HepG2 (cell line): ENCODE measurements at regions not wholly inside any gene's neighbourhood (a gene's known extent, or its start where the extent isn't known, plus 50 kb on each side); places are given as distances from the start of the nearest gene placed in this dataset.
"Not testable (repeated sequence)": the region's sequence is repeated elsewhere in the genome, so short reads cannot be mapped to it uniquely, and the experiment has no call there.

Experiments
- CREB1 ChIP-seq, 2 experiments: fragments of 450-650 bp in 1 of 2; IDR thresholded peaks; 2 replicates each; pipeline ENCODE4 v1.6.1; 2016 to 2017; ENCODE audit warnings: control low read depth in 1 of 2, mild to moderate bottlenecking in 1 of 2, missing compliant biosample characterization in 1 of 2, missing genetic modification characterization in 1 of 2
- MIXL1 ChIP-seq: IDR thresholded peaks from 2 replicates; pipeline ENCODE4 v1.6.1; 2016
- TF ChIP-seq, protein P1 (sequence below): sonication (generic); formaldehyde crosslinking; IDR thresholded peaks from 2 replicates; pipeline ENCODE4 v1.4.0; 2020; ENCODE audit warnings: low read depth, mild to moderate bottlenecking, missing genetic modification reagents
- TF ChIP-seq, protein P2 (sequence below): sonication (generic); formaldehyde crosslinking; IDR thresholded peaks from 2 replicates; pipeline ENCODE4 v1.5.0; 2020; ENCODE audit warnings: mild to moderate bottlenecking, missing genetic modification reagents, moderate library complexity

DNA sequence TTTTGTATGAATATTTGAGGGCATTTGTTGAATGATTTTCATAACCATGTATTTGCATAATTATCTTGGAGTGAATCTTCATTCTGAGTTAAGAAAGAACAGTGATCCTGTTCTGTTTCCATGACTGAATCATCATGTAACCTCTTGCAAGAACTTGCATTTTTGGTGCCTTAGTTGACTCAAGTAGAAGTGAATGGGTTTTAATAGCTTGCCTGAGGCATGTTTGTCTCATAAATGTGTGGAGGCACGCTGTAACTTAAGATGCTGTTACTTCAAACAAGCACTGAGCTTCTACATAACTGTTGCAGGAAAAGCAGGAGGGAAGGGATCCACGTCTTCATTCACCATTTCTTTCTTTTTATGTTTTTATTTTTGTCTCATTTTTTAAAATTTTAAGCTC lies 1338.6 kb downstream of the KHDRBS2 start:
- TF ChIP-seq MIXL1; CREB1 (IDR thresholded peaks at IDR 0.05); CREB1 (CRISPR knock-in tag; IDR thresholded peaks at IDR 0.05): not testable (repeated sequence)
- TF ChIP-seq, protein P1, sequence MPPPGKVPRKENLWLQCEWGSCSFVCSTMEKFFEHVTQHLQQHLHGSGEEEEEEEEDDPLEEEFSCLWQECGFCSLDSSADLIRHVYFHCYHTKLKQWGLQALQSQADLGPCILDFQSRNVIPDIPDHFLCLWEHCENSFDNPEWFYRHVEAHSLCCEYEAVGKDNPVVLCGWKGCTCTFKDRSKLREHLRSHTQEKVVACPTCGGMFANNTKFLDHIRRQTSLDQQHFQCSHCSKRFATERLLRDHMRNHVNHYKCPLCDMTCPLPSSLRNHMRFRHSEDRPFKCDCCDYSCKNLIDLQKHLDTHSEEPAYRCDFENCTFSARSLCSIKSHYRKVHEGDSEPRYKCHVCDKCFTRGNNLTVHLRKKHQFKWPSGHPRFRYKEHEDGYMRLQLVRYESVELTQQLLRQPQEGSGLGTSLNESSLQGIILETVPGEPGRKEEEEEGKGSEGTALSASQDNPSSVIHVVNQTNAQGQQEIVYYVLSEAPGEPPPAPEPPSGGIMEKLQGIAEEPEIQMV (CRISPR knock-in tag) = not testable (repeated sequence)
- TF ChIP-seq, protein P2, sequence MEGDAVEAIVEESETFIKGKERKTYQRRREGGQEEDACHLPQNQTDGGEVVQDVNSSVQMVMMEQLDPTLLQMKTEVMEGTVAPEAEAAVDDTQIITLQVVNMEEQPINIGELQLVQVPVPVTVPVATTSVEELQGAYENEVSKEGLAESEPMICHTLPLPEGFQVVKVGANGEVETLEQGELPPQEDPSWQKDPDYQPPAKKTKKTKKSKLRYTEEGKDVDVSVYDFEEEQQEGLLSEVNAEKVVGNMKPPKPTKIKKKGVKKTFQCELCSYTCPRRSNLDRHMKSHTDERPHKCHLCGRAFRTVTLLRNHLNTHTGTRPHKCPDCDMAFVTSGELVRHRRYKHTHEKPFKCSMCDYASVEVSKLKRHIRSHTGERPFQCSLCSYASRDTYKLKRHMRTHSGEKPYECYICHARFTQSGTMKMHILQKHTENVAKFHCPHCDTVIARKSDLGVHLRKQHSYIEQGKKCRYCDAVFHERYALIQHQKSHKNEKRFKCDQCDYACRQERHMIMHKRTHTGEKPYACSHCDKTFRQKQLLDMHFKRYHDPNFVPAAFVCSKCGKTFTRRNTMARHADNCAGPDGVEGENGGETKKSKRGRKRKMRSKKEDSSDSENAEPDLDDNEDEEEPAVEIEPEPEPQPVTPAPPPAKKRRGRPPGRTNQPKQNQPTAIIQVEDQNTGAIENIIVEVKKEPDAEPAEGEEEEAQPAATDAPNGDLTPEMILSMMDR (CRISPR knock-in tag) = not testable (repeated sequence)
